Immature natural killer cell (primary cell): ENCODE measurements at regions not wholly inside any gene's neighbourhood (a gene's known extent, or its start where the extent isn't known, plus 50 kb on each side); places are given as distances from the start of the nearest gene placed in this dataset.

Source experiments
- DNase-seq, 3 donors: peaks; one replicate each; pipeline ENCODE4 v3.0.0; 2022; ENCODE audit warnings: mixed read lengths in 1 of 3
- H3K27ac Mint-ChIP-seq, 6 donors: one replicate each; pipeline ENCODE4 v1.8.0; 2020; ENCODE audit warnings: mixed read lengths in 6 of 6, mild to moderate bottlenecking in 5 of 6, inconsistent platforms in 4 of 6, moderate library complexity in 3 of 6
- H3K27me3 Mint-ChIP-seq, 3 donors: one replicate each; pipeline ENCODE4 v1.8.0; 2020 to 2021; ENCODE audit warnings: low read depth in 3 of 3, mild to moderate bottlenecking in 3 of 3, mixed read lengths in 3 of 3, moderate library complexity in 3 of 3, inconsistent platforms in 1 of 3
- H3K36me3 Mint-ChIP-seq, 3 donors: one replicate each; pipeline ENCODE4 v1.8.0; 2020; ENCODE audit warnings: mixed read lengths in 3 of 3, inconsistent platforms in 2 of 3, mild to moderate bottlenecking in 2 of 3
- H3K4me1 Mint-ChIP-seq, 2 donors: one replicate each; pipeline ENCODE4 v1.8.0; 2020; ENCODE audit warnings: inconsistent platforms in 2 of 2, mild to moderate bottlenecking in 2 of 2, mixed read lengths in 2 of 2, moderate library complexity in 1 of 2
- H3K4me3 Mint-ChIP-seq, 5 donors: one replicate each; pipeline ENCODE4 v1.8.0; 2020; ENCODE audit warnings: mild to moderate bottlenecking in 5 of 5, mixed read lengths in 5 of 5, inconsistent platforms in 3 of 5, moderate library complexity in 3 of 5
- H3K9me3 Mint-ChIP-seq, 6 donors: one replicate each; pipeline ENCODE4 v1.8.0; 2020; ENCODE audit warnings: mild to moderate bottlenecking in 6 of 6, mixed read lengths in 6 of 6, inconsistent platforms in 4 of 6, moderate library complexity in 3 of 6

- no peak for DNase-seq
- no peaks in the 10 kb centered on the region for H3K36me3 Mint-ChIP-seq
- H3K27ac Mint-ChIP-seq = no peak overlapping the region
- H3K9me3 Mint-ChIP-seq = peaks cover 0 to 2% (median 0%) of the 10 kb centered on the region in 6 donors
- no peak overlapping the region for H3K4me3 Mint-ChIP-seq
- H3K27me3 Mint-ChIP-seq = peaks cover 0 to 1% (median 0%) of the 10 kb centered on the region in 3 donors
- H3K4me1 Mint-ChIP-seq = no peaks in the 10 kb centered on the region
Observed at GRCh38 chr5:135715267-135716055, 119.0 kb upstream of the SLC25A48 start.

DNA sequence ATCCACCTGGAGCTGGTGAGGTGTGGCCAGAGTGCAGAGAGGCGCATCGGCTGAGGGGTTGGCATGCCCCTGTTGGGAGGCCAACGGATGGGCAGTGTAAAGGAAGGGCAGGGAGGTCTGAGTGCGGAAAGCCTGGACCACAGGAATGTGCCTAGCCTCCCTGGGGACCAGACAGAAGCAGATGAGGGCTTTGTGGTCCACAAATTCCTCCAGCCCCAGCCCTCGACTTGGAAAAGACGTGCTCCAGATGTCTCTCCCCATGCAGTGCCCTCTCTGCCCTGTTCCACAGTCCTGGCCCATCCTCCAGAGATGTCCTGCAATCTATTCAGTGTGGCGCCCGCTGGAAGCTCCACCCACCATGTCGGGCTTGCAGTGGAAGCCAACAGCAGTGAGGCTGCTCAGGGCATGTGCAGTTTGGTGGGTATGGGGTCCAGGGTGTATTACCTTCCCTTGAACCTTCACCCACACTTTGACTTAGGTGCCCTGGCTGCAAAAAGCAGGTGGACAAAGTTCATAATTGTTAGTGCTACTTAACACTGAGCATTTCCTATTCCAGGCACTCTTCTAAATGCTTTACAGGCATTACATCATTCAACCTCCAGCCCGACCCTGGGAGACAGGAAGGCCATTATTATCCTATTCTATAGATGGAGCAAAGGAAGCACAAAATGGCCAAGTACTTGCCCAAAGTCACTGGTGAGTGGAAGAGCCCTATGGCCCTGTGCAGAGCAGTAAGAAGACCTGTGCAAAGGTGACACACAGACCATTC is 120.2 kb upstream of the SLC25A48 start:
- peaks cover 0 to 2% (median 0%) of the 10 kb centered on the region in 6 donors for H3K9me3 Mint-ChIP-seq
- no peaks in the 10 kb centered on the region for H3K36me3 Mint-ChIP-seq
- H3K27me3 Mint-ChIP-seq = peaks cover 0 to 2% (median 0%) of the 10 kb centered on the region in 3 donors
- no peak overlapping the region for H3K4me3 Mint-ChIP-seq
- DNase-seq = no peak
- H3K4me1 Mint-ChIP-seq = no peaks in the 10 kb centered on the region
- no peak overlapping the region for H3K27ac Mint-ChIP-seq

- Mint-ChIP-seq H3K36me3 (no peaks in the 10 kb centered on the region), H3K27me3 (peaks cover 0 to 2% (median 2%) of the 10 kb centered on the region in 3 donors), H3K4me3 (no peak overlapping the region), H3K9me3 (no peaks in the 10 kb centered on the region), H3K27ac (no peak overlapping the region), H3K4me1 (no peaks in the 10 kb centered on the region)
- no peak for DNase-seq
Observed at GRCh38 chr5:135713161-135713915, 121.1 kb upstream of the SLC25A48 start.

- Mint-ChIP-seq H3K27ac (no peak overlapping the region), H3K27me3 (peaks cover 0 to 2% (median 2%) of the 10 kb centered on the region in 3 donors), H3K4me1 (no peaks in the 10 kb centered on the region), H3K4me3 (no peak overlapping the region), H3K9me3 (peaks cover 0 to 2% (median 0%) of the 10 kb centered on the region in 6 donors), H3K36me3 (no peaks in the 10 kb centered on the region)
- DNase-seq = no peak
Observed at GRCh38 chr5:135711911-135712310, 122.6 kb upstream of the SLC25A48 start.

- Mint-ChIP-seq H3K9me3 (peaks cover 0 to 2% (median 0%) of the 10 kb centered on the region in 6 donors), H3K36me3 (no peaks in the 10 kb centered on the region), H3K4me1 (no peaks in the 10 kb centered on the region), H3K4me3 (no peak overlapping the region), H3K27ac (no peak overlapping the region), H3K27me3 (peaks cover 0 to 2% (median 2%) of the 10 kb centered on the region in 3 donors)
- no peak for DNase-seq
Observed at GRCh38 chr5:135710045-135710675, 124.3 kb upstream of the SLC25A48 start.

GRCh38 chr5:135709208-135709575 is 125.3 kb upstream of the SLC25A48 start:
- Mint-ChIP-seq H3K27me3 (peaks cover 0 to 2% (median 2%) of the 10 kb centered on the region in 3 donors), H3K9me3 (peaks cover 0 to 2% (median 0%) of the 10 kb centered on the region in 6 donors), H3K27ac (no peak overlapping the region), H3K4me3 (no peak overlapping the region), H3K36me3 (no peaks in the 10 kb centered on the region), H3K4me1 (no peaks in the 10 kb centered on the region)
- DNase-seq = no peak

- H3K4me1 Mint-ChIP-seq = no peaks in the 10 kb centered on the region
- peaks cover 0 to 2% (median 0%) of the 10 kb centered on the region in 6 donors for H3K9me3 Mint-ChIP-seq
- H3K27ac Mint-ChIP-seq = no peak overlapping the region
- H3K36me3 Mint-ChIP-seq = no peaks in the 10 kb centered on the region
- DNase-seq = no peak
- peaks cover 0 to 2% (median 2%) of the 10 kb centered on the region in 3 donors for H3K27me3 Mint-ChIP-seq
- no peak overlapping the region for H3K4me3 Mint-ChIP-seq
Observed at GRCh38 chr5:135708481-135709207, 125.8 kb upstream of the SLC25A48 start.

- H3K27me3 Mint-ChIP-seq = peaks cover 0 to 2% (median 2%) of the 10 kb centered on the region in 3 donors
- no peak overlapping the region for H3K4me3 Mint-ChIP-seq
- H3K27ac Mint-ChIP-seq = no peak overlapping the region
- H3K4me1 Mint-ChIP-seq = no peaks in the 10 kb centered on the region
- H3K9me3 Mint-ChIP-seq = peaks cover 0 to 2% (median 0%) of the 10 kb centered on the region in 6 donors
- DNase-seq = no peak
- H3K36me3 Mint-ChIP-seq = no peaks in the 10 kb centered on the region
Observed at GRCh38 chr5:135707302-135707701, 127.2 kb upstream of the SLC25A48 start.

- H3K27ac Mint-ChIP-seq = peak overlapping the region in 1 of 6 donors; percentile 32
- H3K36me3 Mint-ChIP-seq = no peaks in the 10 kb centered on the region
- H3K9me3 Mint-ChIP-seq = peaks cover 0 to 2% (median 0%) of the 10 kb centered on the region in 6 donors
- H3K4me1 Mint-ChIP-seq = no peaks in the 10 kb centered on the region
- DNase-seq = no peak
- H3K27me3 Mint-ChIP-seq = peaks cover 0 to 2% (median 2%) of the 10 kb centered on the region in 3 donors
- H3K4me3 Mint-ChIP-seq = no peak overlapping the region
Observed at GRCh38 chr5:135706893-135707292, 127.6 kb upstream of the SLC25A48 start.

DNA sequence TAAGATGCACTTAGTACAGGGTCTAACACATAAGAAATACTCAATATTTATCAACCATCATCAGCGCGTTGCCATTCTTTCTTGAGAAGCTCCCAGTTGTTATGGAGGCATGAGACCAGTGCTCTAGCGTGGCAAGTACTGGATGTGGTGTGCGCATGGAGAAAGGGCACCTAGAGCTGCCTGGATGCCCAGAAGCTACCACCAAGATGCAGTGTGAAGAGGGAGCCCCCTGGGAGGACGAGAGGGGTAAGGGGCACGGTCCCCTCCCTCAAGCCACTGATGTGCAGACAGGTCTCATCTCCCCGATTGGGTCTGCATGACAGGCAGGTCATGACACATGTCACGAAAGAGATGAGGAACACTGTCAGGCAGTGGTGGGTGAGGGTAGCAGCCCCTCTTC is 127.7 kb upstream of the CXCL14 start:
- Mint-ChIP-seq H3K4me1 (no peaks in the 10 kb centered on the region), H3K27ac (peak overlapping the region in 1 of 6 donors; percentile 32), H3K9me3 (peaks cover 0 to 2% (median 0%) of the 10 kb centered on the region in 6 donors), H3K27me3 (peaks cover 0 to 2% (median 2%) of the 10 kb centered on the region in 3 donors), H3K4me3 (no peak overlapping the region), H3K36me3 (no peaks in the 10 kb centered on the region)
- no peak for DNase-seq

DNA sequence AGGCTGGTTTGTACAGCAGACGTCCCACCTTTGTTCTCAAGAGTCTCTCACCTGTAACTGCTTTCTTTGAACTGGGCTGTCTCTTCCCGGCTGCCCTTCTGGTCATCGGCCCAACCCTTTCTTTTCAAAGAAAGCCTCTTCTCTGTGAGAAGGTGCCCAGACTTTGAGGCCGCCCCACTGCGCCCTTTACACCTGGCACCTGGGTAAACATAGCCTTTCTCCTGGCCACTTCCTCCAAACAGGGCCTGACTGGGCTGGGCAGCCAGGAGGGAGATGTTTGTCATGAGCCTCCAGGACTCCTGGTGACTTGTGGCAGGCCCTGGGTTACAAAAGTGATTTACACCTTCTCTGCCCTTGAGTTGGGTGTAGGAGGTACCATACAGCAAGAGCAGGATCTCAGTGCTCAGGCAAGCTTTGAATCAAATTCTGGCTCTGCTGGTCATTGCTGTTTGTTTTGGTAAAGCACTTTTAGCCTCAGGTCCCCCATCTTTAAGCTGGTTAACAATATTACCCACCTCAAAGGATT is 127.2 kb upstream of the CXCL14 start:
- Mint-ChIP-seq H3K9me3 (peaks cover 0 to 2% (median 0%) of the 10 kb centered on the region in 6 donors), H3K4me1 (no peaks in the 10 kb centered on the region), H3K27ac (no peak overlapping the region), H3K36me3 (no peaks in the 10 kb centered on the region), H3K27me3 (peaks cover 0 to 4% (median 2%) of the 10 kb centered on the region in 3 donors), H3K4me3 (no peak overlapping the region)
- no peak for DNase-seq

DNA sequence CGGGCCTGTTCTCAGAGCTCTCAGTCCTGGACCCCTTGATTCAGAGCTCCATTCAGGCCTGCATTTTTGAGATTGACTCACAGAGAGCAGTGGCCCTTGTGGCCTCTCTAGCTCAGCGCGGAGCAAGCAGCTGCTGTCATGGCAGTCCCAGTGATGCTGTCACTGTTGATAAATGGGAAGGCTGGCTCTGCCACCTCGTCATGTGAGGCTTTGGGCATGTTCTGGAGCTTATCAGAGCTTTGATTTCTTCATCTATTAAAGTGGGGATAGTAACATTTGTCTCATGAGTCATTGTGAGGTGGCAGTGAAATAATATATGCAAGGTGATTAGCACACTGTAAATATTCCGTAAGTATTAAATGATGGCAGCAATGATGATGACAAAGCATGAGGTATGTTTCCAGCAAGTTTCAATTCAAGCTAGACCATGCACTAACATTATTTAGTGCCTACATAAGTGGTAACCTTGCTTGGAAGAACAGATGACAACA is 126.4 kb upstream of the CXCL14 start:
- H3K36me3 Mint-ChIP-seq = no peaks in the 10 kb centered on the region
- DNase-seq = no peak
- peaks cover 0 to 4% (median 4%) of the 10 kb centered on the region in 3 donors for H3K27me3 Mint-ChIP-seq
- no peak overlapping the region for H3K4me3 Mint-ChIP-seq
- peaks cover 0 to 2% (median 0%) of the 10 kb centered on the region in 6 donors for H3K9me3 Mint-ChIP-seq
- H3K27ac Mint-ChIP-seq = no peak overlapping the region
- no peaks in the 10 kb centered on the region for H3K4me1 Mint-ChIP-seq
